Suprapubic skin (tissue), 4 donors: ENCODE measurements at regions not wholly inside any gene's neighbourhood (a gene's known extent, or its start where the extent isn't known, plus 50 kb on each side); places are given as distances from the start of the nearest gene placed in this dataset.

Experiments
- CTCF ChIP-seq, 2 donors: fragments of 200-600 bp in 1 of 2; fragments of 450-650 bp in 1 of 2; sonication (generic) in 1 of 2; IDR thresholded peaks; one replicate each; pipeline ENCODE4 v1.5.1; 2016 to 2019; ENCODE audit warnings: antibody characterized with exemption in 2 of 2, mild to moderate bottlenecking in 1 of 2, moderate library complexity in 1 of 2
- EP300 ChIP-seq: sonication (generic); formaldehyde crosslinking; IDR thresholded peaks from one replicate; pipeline ENCODE4 v1.6.1; 2017; ENCODE audit warnings: antibody characterized with exemption
- POLR2A ChIP-seq, 2 donors: fragments of 450-650 bp; IDR thresholded peaks; one replicate each; pipeline ENCODE4 v1.6.1; 2017; ENCODE audit warnings: antibody characterized with exemption in 2 of 2, mild to moderate bottlenecking in 2 of 2, moderate library complexity in 2 of 2
- POLR2AphosphoS5 ChIP-seq, 3 donors: sonication (generic); formaldehyde crosslinking; IDR thresholded peaks; one replicate each; pipeline ENCODE4 v1.6.1; 2017; ENCODE audit warnings: antibody characterized with exemption in 3 of 3

- TF ChIP-seq CTCF (IDR thresholded peaks at IDR 0.05), result no peak
- no peak for TF ChIP-seq POLR2AphosphoS5 (IDR thresholded peaks at IDR 0.05)
- TF ChIP-seq POLR2A (IDR thresholded peaks at IDR 0.05), result no peak
- TF ChIP-seq EP300, result no peak
Observed at GRCh38 chr5:167575330-167575729, 716.1 kb upstream of the WWC1 start.
